ENCODE measurements at regions not wholly inside any gene's neighbourhood (a gene's known extent, or its start where the extent isn't known, plus 50 kb on each side); places are given as distances from the start of the nearest gene placed in this dataset.

DNA sequence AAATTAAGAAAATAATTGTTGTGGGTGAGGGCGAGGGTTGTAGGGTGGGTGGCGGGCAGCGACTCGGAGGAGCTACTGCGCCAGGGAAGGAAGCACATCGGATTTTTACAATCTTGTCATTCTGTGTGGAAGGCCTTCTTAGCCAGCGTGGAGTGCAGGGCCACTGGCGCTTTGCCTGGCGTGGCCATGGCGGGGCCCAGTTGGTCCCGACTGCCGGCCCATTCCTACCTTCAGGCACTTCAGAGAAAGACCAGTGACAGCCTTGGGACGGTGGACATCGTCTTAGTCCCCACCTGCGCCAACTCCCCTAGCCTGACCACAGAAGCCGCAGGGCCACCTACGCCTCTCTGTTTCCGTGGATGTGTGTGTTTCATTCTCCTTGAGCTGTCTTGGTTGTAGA is 136.9 kb upstream of the NEGR1 start:
- TF ChIP-seq, protein P1, sequence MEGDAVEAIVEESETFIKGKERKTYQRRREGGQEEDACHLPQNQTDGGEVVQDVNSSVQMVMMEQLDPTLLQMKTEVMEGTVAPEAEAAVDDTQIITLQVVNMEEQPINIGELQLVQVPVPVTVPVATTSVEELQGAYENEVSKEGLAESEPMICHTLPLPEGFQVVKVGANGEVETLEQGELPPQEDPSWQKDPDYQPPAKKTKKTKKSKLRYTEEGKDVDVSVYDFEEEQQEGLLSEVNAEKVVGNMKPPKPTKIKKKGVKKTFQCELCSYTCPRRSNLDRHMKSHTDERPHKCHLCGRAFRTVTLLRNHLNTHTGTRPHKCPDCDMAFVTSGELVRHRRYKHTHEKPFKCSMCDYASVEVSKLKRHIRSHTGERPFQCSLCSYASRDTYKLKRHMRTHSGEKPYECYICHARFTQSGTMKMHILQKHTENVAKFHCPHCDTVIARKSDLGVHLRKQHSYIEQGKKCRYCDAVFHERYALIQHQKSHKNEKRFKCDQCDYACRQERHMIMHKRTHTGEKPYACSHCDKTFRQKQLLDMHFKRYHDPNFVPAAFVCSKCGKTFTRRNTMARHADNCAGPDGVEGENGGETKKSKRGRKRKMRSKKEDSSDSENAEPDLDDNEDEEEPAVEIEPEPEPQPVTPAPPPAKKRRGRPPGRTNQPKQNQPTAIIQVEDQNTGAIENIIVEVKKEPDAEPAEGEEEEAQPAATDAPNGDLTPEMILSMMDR (IDR thresholded peaks at IDR 0.05; ENCODE audit: borderline replicate concordance, extremely low read depth, low read length, poor library complexity, severe bottlenecking) = no peak
- TF ChIP-seq EZH2 (IDR thresholded peaks at IDR 0.05; ENCODE audit: borderline replicate concordance, low read depth, low read length, severe bottlenecking) = no peak
